Endothelial cell of umbilical vein (primary cell): ENCODE measurements at regions not wholly inside any gene's neighbourhood (a gene's known extent, or its start where the extent isn't known, plus 50 kb on each side); places are given as distances from the start of the nearest gene placed in this dataset.

Experiments used
- CTCF ChIP-seq, 2 donors: IDR thresholded peaks; 1 replicate in 1 of 2; 2 replicates in 1 of 2; pipeline ENCODE4 v1.5.1; 2011; ENCODE audit warnings: low read length in 2 of 2, mild to moderate bottlenecking in 2 of 2, moderate library complexity in 2 of 2, control low read depth in 1 of 2, inconsistent platforms in 1 of 2, low read depth in 1 of 2; ENCODE audit not compliant: insufficient read depth in 1 of 2; ENCODE audit errors: extremely low read depth in 1 of 2
- MAX ChIP-seq: IDR thresholded peaks from 2 replicates; pipeline ENCODE4 v1.6.1; 2011; ENCODE audit not compliant: insufficient read depth, insufficient read length
- MYC ChIP-seq: IDR thresholded peaks from one replicate; pipeline ENCODE4 v1.6.1; 2011; ENCODE audit warnings: mild to moderate bottlenecking, low read depth, low read length
- POLR2A ChIP-seq: IDR thresholded peaks from 2 replicates; pipeline ENCODE4 v1.6.1; 2012; ENCODE audit warnings: low read depth, mild to moderate bottlenecking, control low read depth, low read length
- POLR2AphosphoS5 ChIP-seq: IDR thresholded peaks from 2 replicates; pipeline ENCODE4 v1.6.1; 2012; ENCODE audit warnings: low read depth, mild to moderate bottlenecking, control low read depth, low read length, moderate library complexity; ENCODE audit not compliant: insufficient read depth

GRCh38 chr15:62736756-62737155 lies 305.8 kb upstream of the TPM1 start:
- TF ChIP-seq CTCF (IDR thresholded peaks at IDR 0.05; ENCODE audit: extremely low read depth in 1 of 2, insufficient read depth in 1 of 2, low read depth in 1 of 2, low read length in 2 of 2) (no peak), MYC (no peak), MAX (no peak), POLR2AphosphoS5 (no peak), POLR2A (no peak)
